HEK293 (cell line): ENCODE measurements at regions not wholly inside any gene's neighbourhood (a gene's known extent, or its start where the extent isn't known, plus 50 kb on each side); places are given as distances from the start of the nearest gene placed in this dataset.

Experiments used
- CTCF ChIP-seq: fragments of 450-650 bp; formaldehyde crosslinking; IDR thresholded peaks from 2 replicates; pipeline ENCODE4 v1.5.1; 2016; ENCODE audit warnings: missing biosample characterization, missing genetic modification characterization
- ZNF157 ChIP-seq: fragments of 450-650 bp; formaldehyde crosslinking; IDR thresholded peaks from 2 replicates; pipeline ENCODE4 v1.5.1; 2016; ENCODE audit warnings: missing biosample characterization, missing genetic modification characterization

GRCh38 chr1:217039926-217040325 is 316.7 kb upstream of the ESRRG start:
- no peak for TF ChIP-seq CTCF
- TF ChIP-seq ZNF157 (tag by site-specific recombination): no peak
